ENCODE measurements at regions not wholly inside any gene's neighbourhood (a gene's known extent, or its start where the extent isn't known, plus 50 kb on each side); places are given as distances from the start of the nearest gene placed in this dataset.

DNA sequence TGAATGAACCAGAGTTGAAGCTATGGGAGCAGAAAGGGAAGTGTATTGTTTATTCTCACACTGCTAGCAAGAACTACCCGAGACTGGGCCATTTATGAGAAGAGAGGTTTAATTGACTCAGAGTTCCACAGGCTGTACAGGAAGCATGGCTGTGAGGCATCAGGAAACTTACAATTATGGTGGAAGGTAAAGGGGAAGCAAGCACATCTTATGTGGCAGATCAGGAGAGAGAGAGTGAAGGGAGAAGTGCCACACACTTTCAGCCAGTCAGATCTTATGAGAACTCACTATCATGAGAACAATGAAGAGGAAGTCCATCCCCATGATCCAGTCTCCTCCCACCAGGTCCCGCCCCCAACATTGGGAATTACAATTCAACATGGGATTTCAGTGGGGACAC, 383.2 kb upstream of the SLC14A2 start:
- Histone ChIP-seq H3K23ac (ENCODE audit: low read depth, low read length) (0 out of 2 replicates have a peak overlapping the region, but pooled peaks have one; percentile 17), H3K9me1 (ENCODE audit: insufficient read depth, low read length) (no peaks in the 10 kb centered on the region), H3K18ac (ENCODE audit: low read depth, low read length) (peak overlapping the region; percentile 75), H3K4me1 (ENCODE audit: control insufficient read depth, insufficient read depth, low read length) (peaks cover 12% of the 10 kb centered on the region), H4K8ac (ENCODE audit: low read depth in 2 of 2, low read length in 2 of 2) (peak overlapping the region in 1 of 2 experiments; percentile 57; a peak in 1 of 4 replicates), H4K91ac (ENCODE audit: insufficient read depth, low read depth, low read length) (no peak overlapping the region), H3K4ac (ENCODE audit: low read depth, low read length) (peak overlapping the region; percentile 45; the same call in 1 of the 2 replicates), H3K79me1 (ENCODE audit: low read depth in 1 of 2, low read length in 2 of 2) (no peaks in the 10 kb centered on the region), H4K5ac (ENCODE audit: low read depth, low read length) (peak overlapping the region; percentile 88), H3K14ac (replicated peaks; ENCODE audit: low read depth, low read length) (peak overlapping the region; percentile 5; the same call in 1 of the 2 replicates), H2BK5ac (ENCODE audit: low read depth, low read length, poor library complexity, severe bottlenecking) (peak overlapping the region; percentile 43), H2AFZ (replicated peaks; ENCODE audit: low read length, poor library complexity) (no peak overlapping the region), H3K56ac (ENCODE audit: extremely low read depth, insufficient read depth, low read length) (no peak overlapping the region), H3K9ac (ENCODE audit: low read depth, low read length) (peak overlapping the region; percentile 24; the same call in 1 of the 2 replicates), H2AK9ac (replicated peaks; ENCODE audit: low read depth, low read length, poor library complexity) (no peak overlapping the region), H3K27me3 (ENCODE audit: control insufficient read depth, insufficient read depth, low read length) (peaks cover 6% of the 10 kb centered on the region; the same call in 1 of the 2 replicates), H3K9me3 (ENCODE audit: control insufficient read depth, insufficient read depth, low read length) (peaks cover 4% of the 10 kb centered on the region), H2BK15ac (ENCODE audit: low read depth, low read length) (0 out of 3 replicates have a peak overlapping the region, but pooled peaks have one; percentile 45), H3K4me3 (ENCODE audit: insufficient read depth, low read depth, low read length) (no peak overlapping the region), H3K27ac (ENCODE audit: insufficient read depth, low read length) (peak overlapping the region; percentile 91; the same call in 1 of the 2 replicates), H3K36me3 (ENCODE audit: control insufficient read depth, insufficient read depth, low read length) (no peaks in the 10 kb centered on the region), H2BK120ac (ENCODE audit: low read depth, low read length) (peak overlapping the region; percentile 60), H2BK20ac (ENCODE audit: low read depth, low read length) (no peak overlapping the region; the same call in 1 of the 2 replicates), H4K20me1 (ENCODE audit: insufficient read depth, low read length) (no peaks in the 10 kb centered on the region), H3K4me2 (ENCODE audit: low read depth, low read length) (peak overlapping the region; percentile 1; the same call in 1 of the 2 replicates), H2AK5ac (ENCODE audit: low read depth, low read length) (no peak overlapping the region; the same call in 1 of the 2 replicates)
- in situ Hi-C loops (cut with MboI; ENCODE audit: low sequenced_read_pairs): no loop called here
- TF ChIP-seq FOS (IDR thresholded peaks at IDR 0.05; ENCODE audit: low read depth, low read length) (no peak), SMC3 (IDR thresholded peaks at IDR 0.05; ENCODE audit: low read depth, low read length) (no peak), MAZ (IDR thresholded peaks at IDR 0.05; ENCODE audit: borderline replicate concordance, low read depth, low read length) (no peak), USF2 (IDR thresholded peaks at IDR 0.05; ENCODE audit: low read depth, low read length) (no peak), CEBPB (IDR thresholded peaks at IDR 0.05; ENCODE audit: low read depth, low read length) (no peak), RAD21 (IDR thresholded peaks at IDR 0.05; ENCODE audit: low read length) (no peak), RCOR1 (IDR thresholded peaks at IDR 0.05; ENCODE audit: insufficient replicate concordance, low read length) (no peak), POLR2A (IDR thresholded peaks at IDR 0.05; ENCODE audit: low read depth, low read length) (no peak), MAFK (IDR thresholded peaks at IDR 0.05; ENCODE audit: low read depth, low read length) (no peak), BHLHE40 (IDR thresholded peaks at IDR 0.05; ENCODE audit: low read depth, low read length) (no peak), CTCF (conservative IDR thresholded peaks at IDR 0.05; ENCODE audit: low read depth, low read length) (no peak), RFX5 (IDR thresholded peaks at IDR 0.05; ENCODE audit: low read depth, low read length) (no peak), CHD1 (IDR thresholded peaks at IDR 0.05; ENCODE audit: low read depth, low read length) (no peak), MXI1 (IDR thresholded peaks at IDR 0.05; ENCODE audit: borderline replicate concordance, low read depth, low read length) (no peak), NFE2L2 (IDR thresholded peaks at IDR 0.05; ENCODE audit: low read depth, low read length) (no peak)
- TF ChIP-seq, protein P1, sequence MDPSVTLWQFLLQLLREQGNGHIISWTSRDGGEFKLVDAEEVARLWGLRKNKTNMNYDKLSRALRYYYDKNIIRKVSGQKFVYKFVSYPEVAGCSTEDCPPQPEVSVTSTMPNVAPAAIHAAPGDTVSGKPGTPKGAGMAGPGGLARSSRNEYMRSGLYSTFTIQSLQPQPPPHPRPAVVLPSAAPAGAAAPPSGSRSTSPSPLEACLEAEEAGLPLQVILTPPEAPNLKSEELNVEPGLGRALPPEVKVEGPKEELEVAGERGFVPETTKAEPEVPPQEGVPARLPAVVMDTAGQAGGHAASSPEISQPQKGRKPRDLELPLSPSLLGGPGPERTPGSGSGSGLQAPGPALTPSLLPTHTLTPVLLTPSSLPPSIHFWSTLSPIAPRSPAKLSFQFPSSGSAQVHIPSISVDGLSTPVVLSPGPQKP (IDR thresholded peaks at IDR 0.05; ENCODE audit: borderline replicate concordance, low read depth, low read length): no peak
- dilution Hi-C loops (cut with HindIII; ENCODE audit: low sequenced_read_pairs, unreplicated experiment): no loop called here
- ChIA-PET POLR2A (ENCODE audit: unreplicated experiment) (no interaction called here), CTCF (no interaction called here)
- DNase-seq (no peak), ATAC-seq (ENCODE audit: low read depth) (peak; percentile 44)
- no CpG with 5 or more reads among the region's 2 CpGs for WGBS, 2 experiments (ENCODE audit: extremely low coverage in 2 of 2, insufficient read length in 1 of 2)
- no TSS peak for BruUV-seq (replicated peaks)
- intact Hi-C loops (cut with micrococcal nuclease): loop anchor here (10.0 kb wide), 1 partner anchor 1567 kb away; no protein-coding TSS in a partner anchor

All from IMR-90 (cell line).